PC-3 (cell line): ENCODE measurements at regions not wholly inside any gene's neighbourhood (a gene's known extent, or its start where the extent isn't known, plus 50 kb on each side); places are given as distances from the start of the nearest gene placed in this dataset.

Experiments
- ATAC-seq: fragments of 200-7000 bp; cut with Tn5 transposase; 2 replicates; pipeline ENCODE4 v1.9.1; 2020; ENCODE audit warnings: mild to moderate bottlenecking, moderate library complexity
- BruUV-seq: library from RNA; stranded (reverse); fragments of 400-500 nt; replicated peaks from 2 replicates; lab custom pipeline; 2021; lab: Mats Ljungman, UMichigan
- CTCF ChIA-PET: fragments of 300-600 bp; sonication (Branson Sonifier 250); formaldehyde crosslinking; loops from one replicate; lab custom pipeline; 2022; ENCODE audit warnings: antibody characterized with exemption; lab: Charles Lee
- POLR2A ChIA-PET: fragments of 300-600 bp; sonication (Branson Sonifier 250); formaldehyde crosslinking; loops from one replicate; lab custom pipeline; 2022; ENCODE audit warnings: antibody characterized with exemption; ENCODE audit not compliant: unreplicated experiment; lab: Charles Lee
- DNase-seq: peaks from one replicate; pipeline ENCODE4 v3.0.0-alpha.2; 2015
- H2AFZ ChIP-seq: fragments of 300-600 bp; sonication (generic); 2 replicates; pipeline ENCODE4 v1.6.0; 2016; ENCODE audit warnings: antibody characterized with exemption, low read length
- H3F3A ChIP-seq: fragments of 300-600 bp; sonication (generic); one replicate; pipeline ENCODE4 v1.6.0; 2017; ENCODE audit warnings: antibody characterized with exemption, low read length, control low read depth, mild to moderate bottlenecking; ENCODE audit not compliant: unreplicated experiment
- H3K27ac ChIP-seq: fragments of 300-600 bp; sonication (generic); 2 replicates; pipeline ENCODE4 v1.5.1; 2016; ENCODE audit warnings: mild to moderate bottlenecking, low read length
- H3K27me3 ChIP-seq: fragments of 300-600 bp; sonication (generic); 2 replicates; pipeline ENCODE4 v1.6.1; 2016; ENCODE audit warnings: low read length, mixed read lengths
- H3K36me3 ChIP-seq: fragments of 300-600 bp; sonication (generic); 2 replicates; pipeline ENCODE4 v1.6.1; 2016; ENCODE audit warnings: low read depth, mixed run types, low read length, mixed read lengths
- H3K4me1 ChIP-seq: fragments of 300-600 bp; sonication (generic); 2 replicates; pipeline ENCODE4 v1.5.1; 2016; ENCODE audit warnings: low read length; ENCODE audit not compliant: insufficient read depth
- H3K4me2 ChIP-seq: fragments of 300-600 bp; sonication (generic); 2 replicates; pipeline ENCODE4 v1.6.0; 2016; ENCODE audit warnings: low read length
- H3K4me3 ChIP-seq: fragments of 300-600 bp; sonication (generic); 2 replicates; pipeline ENCODE4 v1.5.1; 2016; ENCODE audit warnings: mild to moderate bottlenecking, low read length, mixed read lengths
- H3K79me2 ChIP-seq: fragments of 300-600 bp; sonication (generic); 2 replicates; pipeline ENCODE4 v1.6.1; 2017; ENCODE audit warnings: low read length, mixed read lengths
- H3K9ac ChIP-seq: fragments of 300-600 bp; sonication (generic); 2 replicates; pipeline ENCODE4 v1.6.0; 2016; ENCODE audit warnings: mild to moderate bottlenecking, low read length
- H3K9me2 ChIP-seq: fragments of 300-600 bp; sonication (generic); replicated peaks from 2 replicates; pipeline ENCODE4 v1.6.1; 2016; ENCODE audit warnings: mixed run types, low read length, mixed read lengths
- H3K9me3 ChIP-seq: fragments of 300-600 bp; sonication (generic); 2 replicates; pipeline ENCODE4 v1.6.1; 2016; ENCODE audit warnings: low read length, mixed read lengths
- H4K20me1 ChIP-seq: fragments of 300-600 bp; sonication (generic); 2 replicates; pipeline ENCODE4 v1.6.1; 2016; ENCODE audit warnings: low read length, mixed read lengths
- EZH2 ChIP-seq: fragments of 300-600 bp; sonication (generic); IDR thresholded peaks from one replicate; pipeline ENCODE4 v1.6.1; 2017; ENCODE audit warnings: antibody characterized with exemption, mild to moderate bottlenecking, low read length; ENCODE audit not compliant: unreplicated experiment
- EZH2phosphoT487 ChIP-seq: fragments of 300-600 bp; sonication (generic); IDR thresholded peaks from 2 replicates; pipeline ENCODE4 v1.6.1; 2018; ENCODE audit warnings: mild to moderate bottlenecking, antibody characterized with exemption, low read length, borderline replicate concordance
- intact Hi-C: fragments of 100-400 bp; cut with micrococcal nuclease; formaldehyde crosslinking; loops from 2 replicates; pipeline ENCODE4 v1.9.0; 2023
- TF ChIP-seq, protein P1 (sequence below): fragments of 300-600 bp; sonication (generic); conservative IDR thresholded peaks from 2 replicates; pipeline ENCODE4 v1.5.1; 2017; ENCODE audit warnings: antibody characterized with exemption, low read depth, mild to moderate bottlenecking, low read length

DNA sequence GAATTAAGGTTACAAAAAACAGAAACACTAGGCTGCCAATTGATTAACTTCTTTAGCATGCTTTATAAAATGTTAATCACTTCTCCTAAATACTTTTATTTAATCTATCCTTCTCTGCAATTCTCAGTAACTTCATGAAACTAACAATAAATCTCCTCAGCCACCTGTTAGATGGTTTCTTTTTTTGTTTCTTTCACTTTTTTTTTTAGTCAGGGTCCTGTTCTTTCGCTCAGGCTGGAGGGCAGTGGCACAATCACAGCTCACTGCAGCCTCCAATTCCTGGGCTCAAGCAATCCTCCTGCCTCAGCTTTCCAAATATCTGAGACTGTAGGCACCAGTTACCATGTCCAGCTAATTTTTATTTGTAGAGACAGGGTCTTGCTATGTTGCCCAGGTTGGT, 213.4 kb upstream of the STK17B start:
- Histone ChIP-seq H4K20me1 (no peaks in the 10 kb centered on the region), H3K4me1 (no peaks in the 10 kb centered on the region), H3K9me3 (no peaks in the 10 kb centered on the region), H3K9me2 (no peaks in the 10 kb centered on the region), H3K4me3 (no peak overlapping the region), H3K79me2 (no peaks in the 10 kb centered on the region), H3K27me3 (no peaks in the 10 kb centered on the region), H3F3A (no peaks in the 10 kb centered on the region), H3K9ac (no peak overlapping the region), H3K4me2 (no peak overlapping the region), H2AFZ (no peak overlapping the region), H3K27ac (no peak overlapping the region), H3K36me3 (no peaks in the 10 kb centered on the region)
- no TSS peak for BruUV-seq
- ChIA-PET POLR2A (no interaction called here), CTCF (no interaction called here)
- intact Hi-C loops = no loop called here
- TF ChIP-seq EZH2 (no peak), EZH2phosphoT487 (no peak)
- TF ChIP-seq, protein P1, sequence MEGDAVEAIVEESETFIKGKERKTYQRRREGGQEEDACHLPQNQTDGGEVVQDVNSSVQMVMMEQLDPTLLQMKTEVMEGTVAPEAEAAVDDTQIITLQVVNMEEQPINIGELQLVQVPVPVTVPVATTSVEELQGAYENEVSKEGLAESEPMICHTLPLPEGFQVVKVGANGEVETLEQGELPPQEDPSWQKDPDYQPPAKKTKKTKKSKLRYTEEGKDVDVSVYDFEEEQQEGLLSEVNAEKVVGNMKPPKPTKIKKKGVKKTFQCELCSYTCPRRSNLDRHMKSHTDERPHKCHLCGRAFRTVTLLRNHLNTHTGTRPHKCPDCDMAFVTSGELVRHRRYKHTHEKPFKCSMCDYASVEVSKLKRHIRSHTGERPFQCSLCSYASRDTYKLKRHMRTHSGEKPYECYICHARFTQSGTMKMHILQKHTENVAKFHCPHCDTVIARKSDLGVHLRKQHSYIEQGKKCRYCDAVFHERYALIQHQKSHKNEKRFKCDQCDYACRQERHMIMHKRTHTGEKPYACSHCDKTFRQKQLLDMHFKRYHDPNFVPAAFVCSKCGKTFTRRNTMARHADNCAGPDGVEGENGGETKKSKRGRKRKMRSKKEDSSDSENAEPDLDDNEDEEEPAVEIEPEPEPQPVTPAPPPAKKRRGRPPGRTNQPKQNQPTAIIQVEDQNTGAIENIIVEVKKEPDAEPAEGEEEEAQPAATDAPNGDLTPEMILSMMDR = no peak
- ATAC-seq (no peak), DNase-seq (no peak)

DNA sequence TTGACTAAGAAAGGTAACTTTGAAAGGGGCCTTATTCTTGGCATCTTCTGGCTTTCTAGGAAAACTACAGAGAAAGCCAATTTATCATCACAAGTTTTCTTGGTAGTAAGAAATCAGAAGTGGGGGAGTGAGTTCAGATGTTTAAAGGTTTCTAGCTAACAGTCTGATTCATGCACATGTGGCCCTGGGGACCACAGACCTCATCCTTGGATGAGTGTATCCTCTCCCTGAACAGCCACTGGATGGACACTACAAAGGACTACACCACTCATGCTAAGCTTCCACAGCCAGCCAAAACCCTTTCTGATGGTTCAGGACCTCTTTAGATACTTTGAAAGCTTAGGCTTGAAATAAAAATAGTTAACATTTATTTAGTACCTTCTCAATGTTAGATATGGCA, 218.3 kb upstream of the STK17B start:
- DNase-seq = no peak
- no peak overlapping the region for H3K9ac ChIP-seq
- TF ChIP-seq, protein P1 = no peak
- no peak for TF ChIP-seq EZH2phosphoT487
- no peak for TF ChIP-seq EZH2
- H2AFZ ChIP-seq = no peak overlapping the region
- H3K4me1 ChIP-seq = no peaks in the 10 kb centered on the region
- no peak overlapping the region for H3K27ac ChIP-seq
- no peaks in the 10 kb centered on the region for H4K20me1 ChIP-seq
- H3K4me2 ChIP-seq = no peak overlapping the region
- ATAC-seq = no peak
- no TSS peak for BruUV-seq
- intact Hi-C loops = no loop called here
- no peaks in the 10 kb centered on the region for H3K9me3 ChIP-seq
- no peaks in the 10 kb centered on the region for H3F3A ChIP-seq
- H3K9me2 ChIP-seq = no peaks in the 10 kb centered on the region
- no peaks in the 10 kb centered on the region for H3K27me3 ChIP-seq
- CTCF ChIA-PET = no interaction called here
- POLR2A ChIA-PET = no interaction called here
- no peaks in the 10 kb centered on the region for H3K79me2 ChIP-seq
- H3K4me3 ChIP-seq = no peak overlapping the region
- no peaks in the 10 kb centered on the region for H3K36me3 ChIP-seq

DNA sequence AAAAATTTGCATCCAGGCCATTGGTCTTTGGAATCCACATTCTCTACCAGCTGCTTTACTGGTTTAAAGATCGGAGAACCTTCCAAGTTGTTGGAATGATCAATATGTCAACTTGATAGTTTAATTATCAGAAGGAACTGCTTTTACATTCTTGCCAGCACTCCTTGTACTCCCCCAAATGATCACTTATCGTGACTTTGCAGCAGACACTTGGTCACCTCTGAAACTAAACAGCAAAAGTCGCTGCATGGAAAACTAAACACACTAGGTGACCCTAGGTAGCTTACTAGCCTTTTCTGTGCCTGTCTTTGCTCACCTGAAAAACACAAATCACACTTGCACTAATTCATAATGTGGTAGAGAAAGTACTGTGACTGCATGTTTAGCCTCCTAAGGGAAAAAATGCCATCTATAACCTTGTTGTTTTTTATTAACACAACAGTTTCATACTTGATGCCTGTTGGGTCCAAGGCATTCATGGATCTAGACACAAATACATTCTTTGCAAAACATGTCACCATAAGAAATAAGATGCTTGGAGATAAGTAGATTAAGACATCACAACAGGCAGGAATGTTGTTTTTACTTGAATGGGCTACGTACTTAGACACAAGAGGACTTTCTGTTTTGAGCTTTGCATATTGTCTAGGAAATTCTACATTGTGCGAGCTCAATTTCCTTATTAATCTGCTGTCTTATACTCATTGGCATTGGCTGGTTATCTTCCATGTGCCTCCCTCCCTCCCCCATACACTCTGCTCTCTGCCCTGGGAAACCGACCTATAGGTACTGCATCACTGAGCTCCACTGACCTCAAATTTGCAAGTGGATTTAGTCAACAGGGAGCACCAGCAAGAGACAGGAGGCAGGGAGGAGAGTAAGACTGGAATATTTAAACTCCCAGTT, 219.1 kb upstream of the STK17B start:
- Histone ChIP-seq H3K9me2 (no peaks in the 10 kb centered on the region), H3K4me3 (no peak overlapping the region), H3K4me2 (no peak overlapping the region), H3K79me2 (no peaks in the 10 kb centered on the region), H3K27me3 (no peaks in the 10 kb centered on the region), H3K4me1 (no peaks in the 10 kb centered on the region), H3K9ac (no peak overlapping the region), H3K36me3 (no peaks in the 10 kb centered on the region), H3K27ac (no peak overlapping the region), H3F3A (no peaks in the 10 kb centered on the region), H3K9me3 (no peaks in the 10 kb centered on the region), H4K20me1 (no peaks in the 10 kb centered on the region), H2AFZ (no peak overlapping the region)
- TF ChIP-seq EZH2 = no peak
- DNase-seq (no peak), ATAC-seq (no peak)
- ChIA-PET POLR2A (no interaction called here), CTCF (no interaction called here)
- BruUV-seq = no TSS peak
- intact Hi-C loops = no loop called here
